MM.1S (cell line): ENCODE measurements at regions not wholly inside any gene's neighbourhood (a gene's known extent, or its start where the extent isn't known, plus 50 kb on each side); places are given as distances from the start of the nearest gene placed in this dataset.

Source experiments
- DNase-seq: peaks from one replicate; pipeline ENCODE4 v3.0.0-alpha.2; 2015
- H2AFZ ChIP-seq: fragments of 300-600 bp; sonication (generic); 2 replicates; pipeline ENCODE4 v1.6.0; 2016; ENCODE audit warnings: antibody characterized with exemption, low read length
- H3F3A ChIP-seq: fragments of 300-600 bp; sonication (generic); 2 replicates; pipeline ENCODE4 v1.6.1; 2016; ENCODE audit warnings: mild to moderate bottlenecking, antibody characterized with exemption, low read length, moderate library complexity, mixed read lengths; ENCODE audit not compliant: insufficient read depth
- H3K27ac ChIP-seq: fragments of 300-600 bp; sonication (generic); 2 replicates; pipeline ENCODE4 v1.5.1; 2016; ENCODE audit warnings: mild to moderate bottlenecking, low read length
- H3K27me3 ChIP-seq: fragments of 300-600 bp; sonication (generic); replicated peaks from 2 replicates; pipeline ENCODE4 v1.6.0; 2016; ENCODE audit warnings: low read length; ENCODE audit not compliant: insufficient read depth
- H3K36me3 ChIP-seq: fragments of 300-600 bp; sonication (generic); replicated peaks from 2 replicates; pipeline ENCODE4 v1.6.1; 2016; ENCODE audit warnings: mild to moderate bottlenecking, low read length, mixed read lengths; ENCODE audit not compliant: insufficient read depth
- H3K4me1 ChIP-seq: fragments of 300-600 bp; sonication (generic); 2 replicates; pipeline ENCODE4 v1.6.1; 2016; ENCODE audit warnings: low read length, mixed read lengths
- H3K4me2 ChIP-seq: fragments of 300-600 bp; sonication (generic); 2 replicates; pipeline ENCODE4 v1.6.0; 2016; ENCODE audit warnings: low read depth, low read length
- H3K4me3 ChIP-seq: fragments of 300-600 bp; sonication (generic); 2 replicates; pipeline ENCODE4 v1.5.1; 2016; ENCODE audit warnings: low read length, mixed read lengths
- H3K79me2 ChIP-seq: fragments of 300-600 bp; sonication (generic); 2 replicates; pipeline ENCODE4 v1.6.1; 2016; ENCODE audit warnings: mixed run types, low read length, mixed read lengths
- H3K9ac ChIP-seq: fragments of 300-600 bp; sonication (generic); 2 replicates; pipeline ENCODE4 v1.6.1; 2016; ENCODE audit warnings: low read length, mixed read lengths
- H3K9me2 ChIP-seq: fragments of 300-600 bp; sonication (generic); replicated peaks from 2 replicates; pipeline ENCODE4 v1.6.1; 2016; ENCODE audit warnings: mild to moderate bottlenecking, low read length, mixed read lengths; ENCODE audit not compliant: insufficient read depth
- H3K9me3 ChIP-seq: fragments of 300-600 bp; sonication (generic); replicated peaks from 2 replicates; pipeline ENCODE4 v1.6.1; 2016; ENCODE audit warnings: mild to moderate bottlenecking, low read length, mixed read lengths; ENCODE audit not compliant: insufficient read depth
- H4K20me1 ChIP-seq: fragments of 300-600 bp; sonication (generic); 2 replicates; pipeline ENCODE4 v1.6.1; 2016; ENCODE audit warnings: mild to moderate bottlenecking, low read length, moderate library complexity, mixed read lengths; ENCODE audit not compliant: insufficient read depth
- EZH2 ChIP-seq: fragments of 300-600 bp; sonication (generic); optimal IDR thresholded peaks from 2 replicates; pipeline ENCODE3; 2017; ENCODE audit warnings: low read depth, mild to moderate bottlenecking, antibody characterized with exemption, low read length, mixed read lengths
- EZH2phosphoT487 ChIP-seq: fragments of 300-600 bp; sonication (generic); IDR thresholded peaks from 2 replicates; pipeline ENCODE4 v1.6.1; 2018; ENCODE audit warnings: antibody characterized with exemption, low read length
- TF ChIP-seq, protein P1 (sequence below): fragments of 300-600 bp; sonication (generic); IDR thresholded peaks from 2 replicates; pipeline ENCODE4 v1.5.1; 2016; ENCODE audit warnings: antibody characterized with exemption, low read length, mixed read lengths

DNA sequence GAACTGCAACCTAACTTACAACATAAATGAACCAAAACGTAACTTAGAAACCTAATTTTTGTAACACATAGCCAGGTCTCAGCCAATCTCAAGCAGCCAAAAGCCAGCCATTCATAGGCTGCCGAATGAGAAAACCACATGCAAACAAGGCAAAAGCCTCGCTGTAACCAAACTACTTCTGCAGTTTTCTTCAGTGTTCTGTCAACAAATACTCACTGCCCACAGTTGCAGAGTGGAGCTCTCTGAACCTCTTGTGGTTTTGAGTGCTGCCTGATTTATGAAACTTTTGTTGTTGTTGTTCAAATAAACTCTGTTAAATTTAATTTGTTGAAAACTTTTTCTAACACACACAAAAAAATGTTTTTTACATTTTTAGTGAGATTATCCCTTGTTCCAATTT lies 251.2 kb downstream of the PAPSS1 start:
- Histone ChIP-seq H3K27ac (peak overlapping the region; percentile 21; the same call in 1 of the 2 replicates), H3K9me2 (no peaks in the 10 kb centered on the region)

DNA sequence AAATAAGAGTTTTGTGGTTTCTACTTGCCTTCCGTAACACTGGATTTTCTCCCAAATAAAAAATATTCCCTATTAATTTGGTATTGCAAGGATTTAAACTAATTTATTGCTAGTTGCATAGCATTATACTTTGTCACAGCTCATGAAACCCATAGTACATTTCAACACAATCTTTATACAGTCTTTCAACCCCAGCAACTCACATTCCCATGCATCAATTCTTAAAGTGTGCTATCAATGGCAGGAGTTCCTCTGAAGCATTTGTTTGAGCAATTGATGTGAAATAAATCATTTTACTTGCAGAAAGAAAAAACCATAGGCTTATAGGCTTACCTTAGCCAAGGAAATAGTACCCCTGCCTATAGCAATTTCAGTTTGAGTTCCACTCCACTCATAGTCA lies 251.9 kb downstream of the PAPSS1 start:
- H3K27ac ChIP-seq, result no peak overlapping the region
- H3K27me3 ChIP-seq, result no peaks in the 10 kb centered on the region
- no peaks in the 10 kb centered on the region for H3K9me2 ChIP-seq
- peak overlapping the region; percentile 22; the same call in 1 of the 2 replicates for H3K4me2 ChIP-seq
- H4K20me1 ChIP-seq, result no peaks in the 10 kb centered on the region
- H3K4me3 ChIP-seq, result no peak overlapping the region
- peaks cover 13% of the 10 kb centered on the region for H3K4me1 ChIP-seq
- H3F3A ChIP-seq, result no peaks in the 10 kb centered on the region
- H3K9ac ChIP-seq, result no peak overlapping the region
- no peaks in the 10 kb centered on the region for H3K36me3 ChIP-seq
- TF ChIP-seq EZH2phosphoT487, result no peak
- no peak for TF ChIP-seq EZH2
- TF ChIP-seq, protein P1, sequence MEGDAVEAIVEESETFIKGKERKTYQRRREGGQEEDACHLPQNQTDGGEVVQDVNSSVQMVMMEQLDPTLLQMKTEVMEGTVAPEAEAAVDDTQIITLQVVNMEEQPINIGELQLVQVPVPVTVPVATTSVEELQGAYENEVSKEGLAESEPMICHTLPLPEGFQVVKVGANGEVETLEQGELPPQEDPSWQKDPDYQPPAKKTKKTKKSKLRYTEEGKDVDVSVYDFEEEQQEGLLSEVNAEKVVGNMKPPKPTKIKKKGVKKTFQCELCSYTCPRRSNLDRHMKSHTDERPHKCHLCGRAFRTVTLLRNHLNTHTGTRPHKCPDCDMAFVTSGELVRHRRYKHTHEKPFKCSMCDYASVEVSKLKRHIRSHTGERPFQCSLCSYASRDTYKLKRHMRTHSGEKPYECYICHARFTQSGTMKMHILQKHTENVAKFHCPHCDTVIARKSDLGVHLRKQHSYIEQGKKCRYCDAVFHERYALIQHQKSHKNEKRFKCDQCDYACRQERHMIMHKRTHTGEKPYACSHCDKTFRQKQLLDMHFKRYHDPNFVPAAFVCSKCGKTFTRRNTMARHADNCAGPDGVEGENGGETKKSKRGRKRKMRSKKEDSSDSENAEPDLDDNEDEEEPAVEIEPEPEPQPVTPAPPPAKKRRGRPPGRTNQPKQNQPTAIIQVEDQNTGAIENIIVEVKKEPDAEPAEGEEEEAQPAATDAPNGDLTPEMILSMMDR, result no peak
- H3K79me2 ChIP-seq, result no peaks in the 10 kb centered on the region
- no peak overlapping the region for H2AFZ ChIP-seq
- DNase-seq, result no peak
- no peaks in the 10 kb centered on the region for H3K9me3 ChIP-seq

More for the DNA sequence above, 251.2 kb downstream of the PAPSS1 start:
- H3K36me3 ChIP-seq, result no peaks in the 10 kb centered on the region
- no peak for TF ChIP-seq EZH2phosphoT487
- TF ChIP-seq EZH2, result no peak
- TF ChIP-seq, protein P1, result no peak
- peak overlapping the region; percentile 22; the same call in 1 of the 2 replicates for H3K4me2 ChIP-seq
- no peaks in the 10 kb centered on the region for H4K20me1 ChIP-seq
- no peaks in the 10 kb centered on the region for H3F3A ChIP-seq
- H3K79me2 ChIP-seq, result no peaks in the 10 kb centered on the region
- no peak overlapping the region for H3K4me3 ChIP-seq
- H3K4me1 ChIP-seq, result peaks cover 13% of the 10 kb centered on the region
- DNase-seq, result peak; percentile 84
- no peaks in the 10 kb centered on the region for H3K9me3 ChIP-seq
- H3K9ac ChIP-seq, result no peak overlapping the region
- no peaks in the 10 kb centered on the region for H3K27me3 ChIP-seq
- no peak overlapping the region for H2AFZ ChIP-seq

DNA sequence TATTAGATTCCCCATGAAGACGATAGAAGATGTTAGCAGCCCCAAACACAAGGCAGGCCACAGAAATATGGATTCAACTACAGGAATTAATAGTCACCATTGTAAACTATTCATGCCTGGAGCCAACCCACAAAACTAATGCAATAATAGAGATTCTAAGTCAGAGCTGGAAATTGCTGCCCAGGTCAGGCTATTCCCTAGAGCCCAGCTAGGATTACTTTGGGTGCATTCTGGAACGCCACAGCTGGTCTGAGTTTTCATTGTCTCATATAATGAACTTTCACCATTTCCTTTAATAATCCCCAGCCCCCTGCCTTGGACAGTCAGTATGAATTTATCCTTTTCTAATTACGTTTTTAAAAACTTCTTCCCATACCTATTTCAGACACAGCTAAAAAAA lies 252.6 kb downstream of the PAPSS1 start:
- Histone ChIP-seq H3F3A (no peaks in the 10 kb centered on the region), H3K79me2 (no peaks in the 10 kb centered on the region), H3K27ac (no peak overlapping the region), H4K20me1 (no peaks in the 10 kb centered on the region), H3K4me1 (peaks cover 13% of the 10 kb centered on the region), H3K27me3 (no peaks in the 10 kb centered on the region), H3K36me3 (no peaks in the 10 kb centered on the region), H3K9me3 (no peaks in the 10 kb centered on the region), H3K4me3 (no peak overlapping the region), H3K9me2 (no peaks in the 10 kb centered on the region), H3K4me2 (no peak overlapping the region), H3K9ac (no peak overlapping the region), H2AFZ (no peak overlapping the region)
- DNase-seq, result no peak
- TF ChIP-seq, protein P1, result no peak
- no peak for TF ChIP-seq EZH2phosphoT487
- no peak for TF ChIP-seq EZH2
